ENCODE measurements at regions not wholly inside any gene's neighbourhood (a gene's known extent, or its start where the extent isn't known, plus 50 kb on each side); places are given as distances from the start of the nearest gene placed in this dataset.

GRCh38 chr3:182723596-182723995 lies 69.7 kb upstream of the ATP11B start:
- no peak for TF ChIP-seq CTCF (IDR thresholded peaks at IDR 0.05; ENCODE audit: insufficient read depth, low read depth, low read length)
- TF ChIP-seq EZH2 (IDR thresholded peaks at IDR 0.05; ENCODE audit: insufficient read depth, low read length) = no peak

All from astrocyte (in vitro differentiated cells and primary cell).